GM18870 (cell line): ENCODE measurements at regions not wholly inside any gene's neighbourhood (a gene's known extent, or its start where the extent isn't known, plus 50 kb on each side); places are given as distances from the start of the nearest gene placed in this dataset.
"Not testable (repeated sequence)": the region's sequence is repeated elsewhere in the genome, so short reads cannot be mapped to it uniquely, and the experiment has no call there.

ENCODE experiments used
- ATAC-seq: cut with Tn5 transposase; IDR thresholded peaks from one replicate; pipeline ENCODE4 v1.9.1; 2021; ENCODE audit warnings: moderate library complexity; ENCODE audit not compliant: unreplicated experiment

DNA sequence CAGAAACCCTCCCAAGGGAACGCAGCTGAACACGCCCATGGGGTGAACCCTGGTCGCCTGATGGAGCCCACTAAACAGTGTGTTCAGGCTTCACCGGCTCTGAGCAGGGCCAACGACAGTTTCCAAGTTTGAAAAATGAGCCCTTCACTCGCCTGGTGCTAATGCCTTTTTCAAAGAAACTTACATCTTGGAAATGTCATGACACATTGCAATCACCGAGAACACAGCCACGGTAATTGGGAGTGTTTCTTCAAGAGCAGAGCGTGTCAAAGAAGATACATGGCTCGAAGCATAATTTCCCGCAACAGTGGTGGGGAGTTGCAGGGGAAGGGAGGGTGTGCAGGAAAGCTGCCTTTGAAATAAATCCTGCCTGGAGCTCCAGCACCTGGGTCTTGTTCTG is 463.2 kb downstream of the TMEM114 start:
- no peak for ATAC-seq

DNA sequence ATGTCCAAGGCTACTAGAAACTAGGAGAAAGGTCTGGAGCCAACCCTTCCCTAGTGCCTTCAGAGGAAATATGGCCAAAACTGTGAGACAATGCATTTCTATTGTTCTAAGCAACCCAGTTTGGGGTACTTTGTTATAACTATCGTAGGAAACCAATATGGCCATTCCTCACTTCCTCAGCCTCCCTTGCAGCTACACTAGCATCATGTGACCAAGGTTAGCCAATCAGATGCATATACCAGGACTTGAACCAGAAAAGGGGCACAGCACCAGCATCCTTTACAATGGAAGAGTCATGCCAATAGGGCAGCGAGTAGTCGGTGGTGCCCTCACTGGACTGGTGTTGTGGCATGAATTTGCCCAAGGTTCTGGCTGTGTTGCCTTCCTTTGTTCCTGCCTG is 464.0 kb downstream of the TMEM114 start:
- no peak for ATAC-seq

DNA sequence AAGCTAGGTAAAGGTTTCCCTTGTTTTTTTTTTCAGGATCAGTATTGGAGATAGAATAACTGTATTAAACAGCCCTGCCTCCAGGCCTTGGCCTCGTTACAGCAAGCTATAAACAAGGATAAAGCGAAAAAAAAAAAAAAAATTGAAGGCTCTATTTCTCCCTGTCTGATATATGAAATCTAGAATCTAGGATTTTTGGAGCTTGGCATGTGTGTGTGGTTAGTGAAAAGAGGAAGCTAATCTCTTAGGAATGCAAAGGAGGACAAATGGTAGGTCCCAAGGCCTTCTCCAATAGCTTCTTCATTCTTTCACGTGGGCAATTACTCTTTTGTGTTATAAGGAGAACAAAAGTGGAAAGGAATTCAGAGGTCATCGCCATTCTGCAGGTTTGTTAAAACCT is 470.3 kb downstream of the TMEM114 start:
- ATAC-seq: no peak

DNA sequence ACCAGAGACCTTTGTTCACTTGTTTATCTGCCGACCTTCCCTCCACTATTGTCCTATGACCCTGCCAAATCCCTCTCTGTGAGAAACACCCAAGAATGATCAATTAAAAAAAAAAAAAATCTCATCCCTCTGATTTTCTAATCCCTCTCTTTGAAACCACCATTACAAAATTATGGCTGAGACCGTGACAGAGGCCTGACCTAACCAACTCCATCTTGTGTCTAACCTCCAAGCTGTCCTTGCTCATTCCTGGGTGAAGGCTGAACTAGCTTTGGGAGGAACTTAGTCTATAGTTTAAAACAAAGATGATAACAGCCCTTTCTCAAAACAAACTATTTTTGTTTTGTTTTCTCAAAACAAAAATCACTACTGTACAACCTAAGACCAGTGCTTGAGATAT is 474.5 kb downstream of the TMEM114 start:
- ATAC-seq: no peak

DNA sequence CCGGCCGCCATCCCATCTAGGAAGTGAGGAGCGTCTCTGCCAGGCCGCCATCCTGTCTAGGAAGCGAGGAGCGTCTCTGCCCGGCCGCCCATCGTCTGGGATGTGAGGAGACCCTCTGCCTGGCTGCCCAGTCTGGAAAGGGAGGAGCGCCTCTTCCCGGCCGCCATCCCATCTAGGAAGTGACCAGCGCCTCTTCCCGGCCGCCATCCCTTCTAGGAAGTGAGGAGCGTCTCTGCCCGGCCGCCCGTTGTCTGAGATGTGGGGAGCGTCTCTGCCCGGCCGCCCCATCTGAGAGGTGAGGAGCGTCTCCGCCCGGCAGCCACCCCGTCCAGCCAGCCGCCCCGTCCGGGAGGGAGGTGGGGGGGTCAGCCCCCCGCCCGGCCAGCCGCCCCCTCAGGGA is 475.4 kb downstream of the TMEM114 start:
- not testable (repeated sequence) for ATAC-seq

DNA sequence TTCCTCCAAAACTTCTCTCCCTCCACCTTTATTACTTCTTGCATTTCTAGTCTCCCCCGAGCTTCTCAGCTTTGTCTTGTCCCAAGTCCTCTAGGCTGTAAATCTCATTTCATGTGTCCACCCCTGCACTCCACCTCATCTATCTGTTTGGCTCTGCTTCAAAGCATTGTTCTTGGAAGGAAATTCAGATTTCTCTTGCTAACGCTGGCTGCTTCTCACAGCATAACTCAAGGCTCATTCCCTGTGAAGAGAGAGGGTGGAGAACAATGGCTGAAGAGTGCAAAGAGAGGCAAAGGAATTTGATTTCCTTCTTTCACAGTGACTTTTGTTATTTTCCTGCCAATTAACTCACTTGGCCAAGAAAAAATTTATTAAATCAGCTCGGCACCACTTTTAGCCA is 476.5 kb downstream of the TMEM114 start:
- ATAC-seq: no peak

DNA sequence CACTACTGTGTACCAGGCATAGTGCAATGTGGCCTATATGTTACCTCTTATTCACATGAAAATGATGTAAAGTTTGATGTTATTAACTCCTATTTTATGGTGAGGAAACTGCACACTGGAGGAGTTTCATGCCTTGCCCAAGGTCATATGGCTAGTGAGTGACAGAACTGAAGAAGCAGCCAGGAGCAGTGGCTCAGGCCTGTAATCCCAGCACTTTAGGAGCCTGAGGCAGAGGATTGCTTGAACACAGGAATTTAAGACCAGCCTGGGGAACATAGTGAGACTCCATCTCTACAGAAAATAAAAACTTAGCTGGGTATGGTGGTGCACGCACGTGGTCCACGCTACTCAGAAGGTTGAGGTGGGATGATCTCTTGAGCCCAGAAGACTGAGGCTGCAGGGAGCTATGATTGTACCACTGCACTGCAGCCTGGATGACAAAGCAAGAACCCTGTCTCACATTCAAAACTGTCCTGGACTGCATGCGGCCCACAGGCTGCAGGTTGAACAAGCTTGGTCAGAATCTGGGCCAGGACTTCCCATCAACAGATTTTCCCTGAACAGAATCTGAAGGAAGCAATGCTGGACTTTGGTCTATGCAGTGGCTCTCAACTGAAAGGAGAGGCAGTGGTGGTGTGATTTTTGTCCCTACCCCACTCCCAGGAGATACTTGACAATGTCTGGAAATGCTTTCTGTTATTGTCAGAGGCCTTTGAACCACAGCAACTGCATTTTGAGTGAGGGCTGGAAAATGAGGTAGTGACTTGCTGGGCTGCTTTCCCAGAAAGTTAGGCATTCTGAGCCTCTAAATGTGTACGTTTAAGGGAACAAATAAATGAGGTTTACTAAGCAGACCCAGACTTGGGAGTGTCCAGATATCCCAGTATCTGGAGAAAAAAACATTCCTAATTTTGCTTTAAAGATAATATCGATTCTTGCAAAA is 479.5 kb downstream of the TMEM114 start:
- ATAC-seq: no peak

DNA sequence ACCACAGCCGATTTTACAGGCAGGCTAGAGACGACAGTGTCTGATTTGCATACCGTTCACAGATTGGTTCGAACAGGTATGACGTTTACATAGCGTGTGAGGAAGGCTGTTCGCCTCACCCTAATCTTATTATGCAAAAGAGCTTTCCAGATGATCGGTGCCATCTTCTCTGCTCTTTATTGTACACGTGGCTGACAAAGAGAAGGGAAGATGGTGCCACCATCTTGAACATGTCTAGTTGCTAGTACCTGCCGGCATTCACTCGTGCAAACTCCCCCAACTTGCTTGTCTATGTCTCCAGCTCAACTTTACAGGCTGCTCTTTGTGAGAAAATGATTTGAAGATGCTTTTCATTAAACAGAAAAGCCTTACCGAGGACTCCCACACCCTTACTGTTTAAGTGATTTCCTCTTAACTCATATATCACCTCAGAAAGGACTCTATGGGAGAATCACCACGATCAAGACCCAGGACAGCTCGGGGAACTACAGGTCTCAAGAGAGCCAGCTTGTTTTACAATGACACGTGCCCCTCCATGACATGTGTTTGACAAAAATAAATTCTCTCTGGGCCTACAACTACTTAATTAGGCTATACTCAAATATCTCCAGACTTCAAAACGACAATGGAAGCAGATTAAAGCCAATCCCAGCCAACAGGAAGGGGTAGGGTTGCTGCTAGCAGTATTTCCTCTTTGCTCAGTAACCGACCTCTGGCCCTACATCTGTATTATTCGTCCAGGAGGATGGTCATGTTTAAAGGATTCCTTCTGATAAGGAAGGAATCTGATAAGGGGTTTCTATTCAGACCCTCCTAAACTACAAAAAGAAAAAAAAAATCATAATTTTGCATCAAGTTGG is 480.6 kb downstream of the TMEM114 start:
- ATAC-seq: no peak

DNA sequence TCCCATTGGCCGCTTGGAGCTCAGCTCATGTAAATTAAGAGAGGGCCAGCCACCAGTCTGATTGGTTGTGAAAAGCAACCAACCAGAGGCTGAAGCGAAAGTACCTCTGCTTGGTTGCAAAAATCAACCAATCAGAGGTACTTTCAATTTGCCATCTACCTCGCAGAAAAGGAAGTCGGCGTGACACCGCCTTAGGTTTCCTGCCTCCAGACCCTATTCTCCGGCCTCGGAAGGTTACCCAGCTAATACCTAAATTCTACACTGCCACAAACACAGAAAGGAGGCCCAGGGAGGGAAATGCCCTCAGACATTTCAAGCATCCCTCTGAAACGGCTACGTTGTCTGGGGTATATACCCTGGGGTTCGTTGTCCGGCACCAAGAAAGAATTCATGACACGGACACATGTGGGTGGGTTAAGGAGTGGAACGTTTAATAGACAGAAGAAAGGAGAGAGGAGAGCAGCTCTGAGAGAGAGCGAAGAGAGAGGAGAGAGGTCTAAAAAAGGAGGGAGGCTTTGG is 481.3 kb downstream of the TMEM114 start:
- no peak for ATAC-seq

DNA sequence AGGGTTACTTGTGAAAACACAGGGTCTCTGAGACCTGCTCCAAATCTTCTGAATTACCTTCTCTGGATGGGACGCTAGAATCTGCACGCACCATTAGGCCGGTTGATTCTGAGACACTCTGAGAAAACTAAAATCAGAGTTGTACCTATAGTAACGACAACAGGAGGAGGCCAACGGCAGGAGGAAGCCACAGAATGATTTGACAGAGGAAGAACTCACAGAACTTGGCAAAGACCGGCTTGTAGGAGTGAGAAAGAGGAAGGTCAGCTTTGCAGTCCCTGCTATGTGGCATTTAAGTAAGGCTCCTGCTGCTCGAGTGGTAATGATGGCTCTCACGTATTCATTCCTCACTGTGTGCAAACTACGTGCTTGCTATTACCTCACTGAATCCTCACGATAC is 483.0 kb downstream of the TMEM114 start:
- no peak for ATAC-seq

DNA sequence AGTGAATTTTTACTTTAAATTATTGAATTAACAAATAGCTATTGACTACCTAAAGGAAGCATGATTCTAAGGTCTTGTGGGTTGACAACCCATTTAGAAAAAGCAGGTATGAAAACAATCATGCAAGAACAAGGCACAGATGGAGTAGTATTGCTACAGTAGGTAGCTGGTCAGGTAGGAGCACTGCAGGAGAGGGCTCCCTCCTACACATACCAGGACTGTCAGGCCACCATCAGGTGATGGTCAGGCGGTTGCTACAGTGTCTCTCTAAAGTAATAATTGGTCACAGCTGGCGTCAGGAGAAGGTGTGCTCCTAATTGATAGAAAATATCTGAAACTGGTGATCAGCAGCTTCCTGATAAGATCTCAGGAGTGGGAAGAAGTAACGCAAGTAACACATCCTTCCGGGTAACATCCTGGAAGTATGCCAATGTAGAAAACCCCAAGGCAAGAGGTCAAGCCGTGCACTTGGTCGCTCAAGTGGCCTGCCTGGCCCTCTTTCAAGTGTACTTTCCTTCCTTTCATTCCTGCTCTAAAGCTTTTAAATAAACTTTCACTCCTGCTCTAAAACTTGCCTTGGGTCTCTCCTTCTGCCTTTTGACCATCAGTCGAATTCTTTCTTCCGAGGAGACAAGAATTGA is 486.5 kb downstream of the TMEM114 start:
- no peak for ATAC-seq

DNA sequence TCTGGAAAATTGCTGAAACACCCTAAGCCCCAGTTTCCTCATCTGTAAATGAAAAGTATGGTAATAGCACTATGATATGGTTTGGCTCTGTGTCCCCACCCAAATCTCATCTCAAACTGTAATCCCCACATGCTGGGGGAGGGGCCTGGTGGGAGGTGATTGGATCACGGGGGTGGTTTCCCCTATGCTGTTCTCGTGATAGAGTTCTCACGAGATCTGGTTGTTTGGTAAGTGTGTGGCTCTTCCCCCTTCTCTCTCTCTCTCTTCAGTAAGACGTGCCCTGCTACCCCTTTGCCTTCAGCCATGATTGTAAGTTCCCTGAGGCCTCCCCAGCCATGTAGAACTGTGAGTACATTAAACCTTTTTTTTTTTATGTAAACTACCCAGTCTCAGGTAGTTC is 490.7 kb downstream of the TMEM114 start:
- ATAC-seq: no peak

DNA sequence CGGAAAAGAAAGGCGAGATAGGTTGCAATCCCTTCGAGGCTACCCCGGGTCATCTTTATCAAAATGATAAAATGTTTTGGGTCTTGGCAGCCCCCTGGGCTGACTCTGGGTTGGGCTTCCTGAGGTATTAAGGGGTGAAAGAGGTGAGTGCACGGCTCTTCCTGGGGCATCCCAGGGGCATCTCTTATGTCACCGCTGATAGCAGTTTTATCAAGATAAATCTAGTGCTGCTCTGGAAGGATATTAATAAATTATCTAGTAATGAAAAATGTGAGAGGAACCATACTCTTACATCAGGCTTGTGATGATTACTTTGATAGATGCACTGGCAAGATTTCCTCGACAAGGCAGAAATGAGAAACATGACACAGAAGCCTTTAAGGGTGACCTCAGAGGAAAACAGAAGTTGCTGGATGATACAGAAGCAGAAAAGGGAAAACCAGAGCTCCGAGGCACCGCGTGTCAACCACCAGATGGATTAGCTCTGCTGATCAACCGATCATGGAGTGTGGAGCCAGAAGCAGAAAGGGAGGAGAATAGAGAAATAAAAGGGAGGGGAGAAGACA is 491.3 kb downstream of the TMEM114 start:
- no peak for ATAC-seq

DNA sequence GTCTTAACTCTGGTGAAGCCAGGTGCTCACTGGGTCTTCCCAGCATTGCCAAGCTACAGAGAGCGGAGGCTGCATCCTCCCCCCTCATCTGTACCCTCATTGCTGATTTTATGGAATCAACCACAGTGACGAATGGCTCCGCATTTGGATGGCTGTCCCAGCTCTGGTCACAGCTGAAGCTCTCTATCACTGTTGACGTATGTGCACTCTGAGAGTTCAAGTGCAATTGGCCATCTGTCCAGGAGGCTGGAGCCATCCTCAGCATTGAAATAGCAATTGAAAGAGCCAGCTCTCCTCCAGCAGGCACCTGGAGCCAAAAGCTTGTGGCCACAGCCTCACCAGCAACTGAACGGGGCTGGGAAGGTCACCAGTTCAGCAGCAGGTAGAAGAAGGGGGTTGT is 494.1 kb downstream of the TMEM114 start:
- ATAC-seq: no peak

DNA sequence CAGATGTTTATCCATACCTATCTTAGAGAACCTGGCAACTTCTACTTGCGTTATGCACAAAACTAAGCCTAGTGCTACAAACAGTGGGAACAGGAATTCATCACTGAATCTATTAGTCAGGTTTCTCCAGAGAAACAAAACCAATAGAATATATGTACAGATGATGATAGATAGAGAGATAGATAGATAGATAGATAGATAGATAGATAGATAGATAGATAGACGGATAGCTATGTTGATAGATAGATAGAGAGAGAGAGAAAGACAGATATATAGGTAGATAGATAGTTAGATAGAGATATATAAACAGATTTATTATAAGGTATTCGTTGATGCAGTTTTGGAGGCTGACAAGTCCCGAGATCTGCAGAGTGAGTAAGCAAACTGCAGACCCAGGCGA is 495.6 kb downstream of the TMEM114 start:
- no peak for ATAC-seq

DNA sequence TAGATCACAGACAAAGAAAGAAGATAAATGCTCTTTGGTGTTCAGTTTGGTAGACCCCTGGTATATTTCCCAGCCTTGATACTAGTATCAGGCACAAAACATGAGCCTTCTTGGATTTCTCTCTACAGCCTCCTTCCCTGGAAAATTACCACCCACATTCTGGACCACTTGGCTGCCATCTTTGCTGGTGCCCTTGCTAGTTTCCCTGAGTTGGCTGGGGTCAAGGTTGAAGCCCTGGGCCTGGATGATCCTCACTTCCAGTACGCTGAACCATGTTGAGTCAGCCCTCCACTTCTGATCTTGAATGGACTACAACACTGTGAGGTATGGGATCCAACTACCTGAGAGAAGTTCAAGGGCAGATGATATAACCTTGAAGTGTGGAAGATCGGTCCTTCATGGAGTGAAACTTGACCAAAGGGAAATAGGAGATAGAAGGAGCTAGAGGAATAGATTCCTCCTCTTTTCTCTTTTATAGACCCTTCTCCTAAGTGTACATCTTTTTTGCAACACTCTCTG is 501.4 kb downstream of the TMEM114 start:
- no peak for ATAC-seq

DNA sequence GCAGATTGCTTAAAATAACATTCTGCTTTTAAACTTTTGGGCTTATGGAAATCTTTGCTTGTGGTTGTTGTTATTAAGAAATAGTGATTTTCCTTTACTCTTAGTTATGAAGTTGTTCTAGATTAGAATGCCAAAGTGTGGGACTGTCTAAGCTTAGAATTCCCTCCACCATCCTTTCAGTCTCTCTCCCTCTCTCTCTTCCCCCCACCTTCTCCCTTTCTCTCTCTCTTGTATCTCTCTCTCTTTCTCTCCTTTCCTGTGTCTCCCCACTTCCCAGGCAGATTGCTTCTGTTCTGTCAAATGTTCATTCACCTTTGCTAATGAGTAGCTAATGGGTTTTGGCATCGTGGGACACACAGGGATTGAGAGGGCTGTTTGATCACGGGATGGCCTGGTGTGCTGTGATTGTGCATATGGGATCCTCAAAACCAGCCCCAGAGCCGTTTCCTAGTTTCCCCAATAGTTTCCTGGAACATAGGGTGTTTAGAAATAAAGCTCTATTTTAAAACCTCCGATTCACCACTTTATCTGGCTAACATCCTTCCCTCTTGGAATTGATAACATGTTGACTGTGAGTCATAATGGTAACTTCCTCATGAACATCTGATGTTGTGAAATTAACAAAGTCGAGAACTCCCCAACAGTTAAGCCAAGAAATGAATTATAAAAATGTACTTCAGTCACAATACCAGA is 502.6 kb downstream of the TMEM114 start:
- no peak for ATAC-seq

DNA sequence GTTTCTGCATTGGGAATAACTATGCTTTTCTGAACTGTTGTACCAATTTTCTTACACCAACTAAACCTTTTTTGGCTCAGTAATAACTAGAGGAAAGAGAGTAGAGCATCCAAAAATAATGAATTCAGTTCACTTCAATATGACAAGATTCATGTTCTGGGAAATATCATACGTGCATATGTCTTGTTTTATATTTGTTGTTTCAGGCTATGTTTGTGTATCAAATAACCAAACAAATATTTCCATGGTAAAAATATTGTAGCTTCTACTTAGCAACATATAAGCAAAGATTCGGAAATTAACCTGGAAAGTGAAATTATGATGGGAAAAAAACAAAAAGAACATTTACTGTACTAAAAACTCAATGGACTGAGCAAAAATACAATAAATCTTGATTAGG is 503.2 kb downstream of the TMEM114 start:
- ATAC-seq: no peak

DNA sequence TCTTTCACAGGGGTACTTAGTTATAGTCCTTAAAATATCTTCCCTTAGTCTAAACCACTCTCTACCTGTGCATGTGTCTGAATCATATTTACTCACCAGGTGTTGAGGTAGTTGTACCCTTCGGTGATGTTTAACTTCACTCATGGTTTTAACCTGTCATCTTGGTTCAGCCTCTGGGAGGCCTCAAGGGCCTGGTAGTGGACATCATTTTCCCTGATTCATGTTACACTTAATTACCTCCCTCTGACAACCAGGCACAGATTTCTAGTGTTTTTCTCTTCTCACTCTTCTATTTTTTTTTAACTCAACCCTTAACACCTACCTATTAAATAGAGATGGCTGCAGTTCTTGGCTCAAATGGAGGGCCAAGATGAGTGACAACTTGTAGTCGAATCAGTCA is 505.4 kb downstream of the TMEM114 start:
- no peak for ATAC-seq

DNA sequence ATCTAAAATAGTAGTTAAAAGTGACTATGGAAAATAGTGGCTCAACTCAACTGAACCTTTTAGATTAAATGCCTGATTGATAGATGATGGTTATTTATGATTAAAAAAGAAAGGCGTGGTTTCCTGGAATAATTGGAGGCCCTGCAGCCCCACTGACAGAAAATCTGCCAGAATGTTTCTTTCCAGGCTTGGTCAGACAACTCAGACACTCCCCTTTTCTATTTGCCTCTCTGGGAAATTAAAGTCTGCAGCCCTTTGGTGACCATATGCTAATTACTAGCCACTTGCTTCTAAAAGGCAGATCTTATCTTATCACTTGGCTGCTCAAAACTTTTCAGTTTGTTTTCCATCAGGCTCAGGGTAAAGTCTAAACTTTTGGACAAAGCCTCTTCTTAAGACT is 506.0 kb downstream of the TMEM114 start:
- ATAC-seq: no peak
